Trophoblast cell (in vitro differentiated cells and primary cell): ENCODE measurements at regions not wholly inside any gene's neighbourhood (a gene's known extent, or its start where the extent isn't known, plus 50 kb on each side); places are given as distances from the start of the nearest gene placed in this dataset.
"Not testable (repeated sequence)": the region's sequence is repeated elsewhere in the genome, so short reads cannot be mapped to it uniquely, and the experiment has no call there.

Source experiments
- DNase-seq, 2 donors: peaks; one replicate each; pipeline ENCODE4 v3.0.0-alpha.2; 2016
- H2AFZ ChIP-seq: 2 replicates; pipeline ENCODE4 v1.6.1; 2013; ENCODE audit warnings: low read length, moderate library complexity, mild to moderate bottlenecking; ENCODE audit not compliant: insufficient read depth, poor library complexity
- H2AK5ac ChIP-seq: 2 replicates; pipeline ENCODE4 v1.6.1; 2013; ENCODE audit warnings: mild to moderate bottlenecking, low read length
- H2BK120ac ChIP-seq: 2 replicates; pipeline ENCODE4 v1.6.1; 2013; ENCODE audit warnings: low read length, mild to moderate bottlenecking, moderate library complexity; ENCODE audit not compliant: insufficient read depth, poor library complexity
- H2BK12ac ChIP-seq: 2 replicates; pipeline ENCODE4 v1.6.1; 2013; ENCODE audit warnings: mild to moderate bottlenecking, low read length, moderate library complexity
- H2BK5ac ChIP-seq: 2 replicates; pipeline ENCODE4 v1.6.1; 2013; ENCODE audit warnings: low read length, low read depth, moderate library complexity, mild to moderate bottlenecking; ENCODE audit not compliant: poor library complexity
- H3K14ac ChIP-seq: 2 replicates; pipeline ENCODE4 v1.6.1; 2013; ENCODE audit warnings: mild to moderate bottlenecking, low read length
- H3K18ac ChIP-seq: 2 replicates; pipeline ENCODE4 v1.6.1; 2013; ENCODE audit warnings: mild to moderate bottlenecking, low read length
- H3K23ac ChIP-seq: 2 replicates; pipeline ENCODE4 v1.6.1; 2013; ENCODE audit warnings: low read length
- H3K27ac ChIP-seq: 2 replicates; pipeline ENCODE4 v1.5.1; 2013; ENCODE audit warnings: low read depth, mild to moderate bottlenecking, inconsistent platforms, low read length, moderate library complexity
- H3K27me3 ChIP-seq: 2 replicates; pipeline ENCODE4 v1.6.1; 2013; ENCODE audit warnings: inconsistent platforms, mild to moderate bottlenecking, low read length, moderate library complexity; ENCODE audit not compliant: insufficient read depth
- H3K36me3 ChIP-seq, 2 experiments: 1 replicate in 1 of 2; 2 replicates in 1 of 2; pipeline ENCODE4 v1.6.1; 2013; ENCODE audit warnings: low read length in 2 of 2, mild to moderate bottlenecking in 2 of 2, moderate library complexity in 1 of 2; ENCODE audit not compliant: insufficient read depth in 2 of 2, control insufficient read depth in 1 of 2
- H3K4ac ChIP-seq: 2 replicates; pipeline ENCODE4 v1.6.1; 2013; ENCODE audit warnings: low read depth, mild to moderate bottlenecking, low read length, moderate library complexity
- H3K4me1 ChIP-seq, 2 experiments: 1 replicate in 1 of 2; 2 replicates in 1 of 2; pipeline ENCODE4 v1.6.1; 2013; ENCODE audit warnings: low read length in 2 of 2, mild to moderate bottlenecking in 2 of 2, moderate library complexity in 1 of 2; ENCODE audit not compliant: insufficient read depth in 2 of 2, control insufficient read depth in 1 of 2
- H3K4me2 ChIP-seq: 2 replicates; pipeline ENCODE4 v1.6.1; 2013; ENCODE audit warnings: inconsistent platforms, mild to moderate bottlenecking, low read length, moderate library complexity
- H3K4me3 ChIP-seq: 2 replicates; pipeline ENCODE4 v1.5.1; 2013; ENCODE audit warnings: mild to moderate bottlenecking, low read depth, low read length, inconsistent platforms
- H3K79me1 ChIP-seq: one replicate; pipeline ENCODE4 v1.6.1; 2013; ENCODE audit warnings: low read length
- H3K79me2 ChIP-seq: 2 replicates; pipeline ENCODE4 v1.6.1; 2013; ENCODE audit warnings: low read length, mild to moderate bottlenecking; ENCODE audit not compliant: control insufficient read depth, insufficient read depth, poor library complexity
- H3K9ac ChIP-seq: 2 replicates; pipeline ENCODE4 v1.6.1; 2013; ENCODE audit warnings: mild to moderate bottlenecking, low read length
- H3K9me3 ChIP-seq: 2 replicates; pipeline ENCODE4 v1.6.1; 2013; ENCODE audit warnings: low read depth, mild to moderate bottlenecking, control low read depth, inconsistent platforms, low read length; ENCODE audit not compliant: insufficient read depth
- H4K12ac ChIP-seq: 2 replicates; pipeline ENCODE4 v1.6.1; 2013; ENCODE audit warnings: low read depth, mild to moderate bottlenecking, low read length, moderate library complexity
- H4K8ac ChIP-seq: 2 replicates; pipeline ENCODE4 v1.6.1; 2013; ENCODE audit warnings: low read depth, mild to moderate bottlenecking, low read length, moderate library complexity
- H4K91ac ChIP-seq: one replicate; pipeline ENCODE4 v1.6.1; 2013; ENCODE audit warnings: low read depth, mild to moderate bottlenecking, low read length, moderate library complexity
- WGBS: extraction: QIAGEN DNeasy Blood & Tissue Kit; methylation state at CpG from one replicate; pipeline ENCODE4 v1.1.7; 2013; ENCODE audit warnings: missing lambda C conversion rate; ENCODE audit not compliant: insufficient read length, insufficient coverage; ENCODE audit errors: extremely low coverage; 5-methylcytosine and 5-hydroxymethylcytosine counted together

GRCh38 chr2:87568554-87569278 is 179.2 kb upstream of the PLGLB2 start:
- not testable (repeated sequence) for H4K12ac ChIP-seq, H3K4ac ChIP-seq, H3K79me2 ChIP-seq, H2BK12ac ChIP-seq, H3K9me3 ChIP-seq, H4K91ac ChIP-seq, H3K4me2 ChIP-seq, H2AFZ ChIP-seq, H3K18ac ChIP-seq, H3K79me1 ChIP-seq, H3K4me3 ChIP-seq, H3K23ac ChIP-seq, H3K27ac ChIP-seq, H2AK5ac ChIP-seq, H2BK5ac ChIP-seq, H3K4me1 ChIP-seq, H4K8ac ChIP-seq, H3K9ac ChIP-seq, H3K14ac ChIP-seq, H3K27me3 ChIP-seq, DNase-seq, H3K36me3 ChIP-seq, H2BK120ac ChIP-seq
- no CpG with 5 or more reads among the region's 10 CpGs for WGBS

GRCh38 chr2:87569689-87570397 is 178.0 kb upstream of the PLGLB2 start:
- H3K36me3 ChIP-seq, H3K4ac ChIP-seq, H3K23ac ChIP-seq, H2BK5ac ChIP-seq, H4K8ac ChIP-seq, H3K79me1 ChIP-seq, H4K91ac ChIP-seq, DNase-seq, H2BK12ac ChIP-seq, H3K4me2 ChIP-seq, H2BK120ac ChIP-seq, H3K18ac ChIP-seq, H3K9me3 ChIP-seq, H3K4me1 ChIP-seq, H2AK5ac ChIP-seq, H3K14ac ChIP-seq, H3K4me3 ChIP-seq, H3K79me2 ChIP-seq, H3K27me3 ChIP-seq, H3K27ac ChIP-seq, H4K12ac ChIP-seq, H2AFZ ChIP-seq, H3K9ac ChIP-seq: not testable (repeated sequence)
- no CpG with 5 or more reads among the region's 11 CpGs for WGBS

- H2BK5ac ChIP-seq, H2BK12ac ChIP-seq: not testable (repeated sequence)
- WGBS, result no CpG with 5 or more reads among the region's 8 CpGs
Measured at GRCh38 chr2:87571889-87572465, 175.9 kb upstream of the PLGLB2 start.

GRCh38 chr2:87572906-87573305 is 175.0 kb upstream of the PLGLB2 start:
- not testable (repeated sequence) for H3K4me2 ChIP-seq, H3K9me3 ChIP-seq, H3K79me2 ChIP-seq, H3K79me1 ChIP-seq, H2BK120ac ChIP-seq, H2AFZ ChIP-seq, H4K12ac ChIP-seq, H4K91ac ChIP-seq, H3K36me3 ChIP-seq, H3K4me3 ChIP-seq, H4K8ac ChIP-seq, H3K14ac ChIP-seq, H3K27me3 ChIP-seq, H2BK5ac ChIP-seq, H3K4ac ChIP-seq, H2BK12ac ChIP-seq, H3K23ac ChIP-seq, H2AK5ac ChIP-seq, H3K27ac ChIP-seq, H3K18ac ChIP-seq, H3K4me1 ChIP-seq, H3K9ac ChIP-seq, DNase-seq
- no CpG with 5 or more reads among the region's 12 CpGs for WGBS

More at GRCh38 chr2:87571889-87572465, 175.9 kb upstream of the PLGLB2 start:
- H3K23ac ChIP-seq, H3K4me2 ChIP-seq, H3K4me3 ChIP-seq, H3K9ac ChIP-seq, H3K36me3 ChIP-seq, H3K79me1 ChIP-seq, H3K27me3 ChIP-seq, H3K9me3 ChIP-seq, H2AFZ ChIP-seq, H3K18ac ChIP-seq, DNase-seq, H4K8ac ChIP-seq, H3K4ac ChIP-seq, H3K27ac ChIP-seq, H3K79me2 ChIP-seq, H4K91ac ChIP-seq, H4K12ac ChIP-seq, H2AK5ac ChIP-seq, H2BK120ac ChIP-seq, H3K14ac ChIP-seq, H3K4me1 ChIP-seq: not testable (repeated sequence)
